ENCODE measurements at regions not wholly inside any gene's neighbourhood (a gene's known extent, or its start where the extent isn't known, plus 50 kb on each side); places are given as distances from the start of the nearest gene placed in this dataset.

DNA sequence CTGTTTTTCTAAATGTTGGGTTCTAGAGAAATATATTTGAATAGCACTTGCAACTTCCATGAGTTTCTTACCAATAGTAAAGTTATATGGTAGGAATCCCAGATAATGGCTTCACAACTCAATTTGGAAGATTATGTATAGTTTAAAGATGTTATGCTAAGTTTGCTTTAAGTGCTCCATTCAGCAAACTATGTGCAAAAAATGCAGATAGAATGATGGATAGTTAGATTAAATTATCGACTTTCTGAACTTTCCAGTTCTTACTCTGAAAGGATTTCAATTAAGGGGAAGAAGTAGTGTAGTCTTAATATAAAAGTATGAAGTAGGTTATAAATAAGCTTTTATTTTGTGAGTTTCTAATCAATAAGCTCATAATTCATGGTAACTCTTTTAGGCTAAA is 60.7 kb upstream of the NFKB1 start:
- no peak for DNase-seq (ENCODE audit: low spot score)

DNA sequence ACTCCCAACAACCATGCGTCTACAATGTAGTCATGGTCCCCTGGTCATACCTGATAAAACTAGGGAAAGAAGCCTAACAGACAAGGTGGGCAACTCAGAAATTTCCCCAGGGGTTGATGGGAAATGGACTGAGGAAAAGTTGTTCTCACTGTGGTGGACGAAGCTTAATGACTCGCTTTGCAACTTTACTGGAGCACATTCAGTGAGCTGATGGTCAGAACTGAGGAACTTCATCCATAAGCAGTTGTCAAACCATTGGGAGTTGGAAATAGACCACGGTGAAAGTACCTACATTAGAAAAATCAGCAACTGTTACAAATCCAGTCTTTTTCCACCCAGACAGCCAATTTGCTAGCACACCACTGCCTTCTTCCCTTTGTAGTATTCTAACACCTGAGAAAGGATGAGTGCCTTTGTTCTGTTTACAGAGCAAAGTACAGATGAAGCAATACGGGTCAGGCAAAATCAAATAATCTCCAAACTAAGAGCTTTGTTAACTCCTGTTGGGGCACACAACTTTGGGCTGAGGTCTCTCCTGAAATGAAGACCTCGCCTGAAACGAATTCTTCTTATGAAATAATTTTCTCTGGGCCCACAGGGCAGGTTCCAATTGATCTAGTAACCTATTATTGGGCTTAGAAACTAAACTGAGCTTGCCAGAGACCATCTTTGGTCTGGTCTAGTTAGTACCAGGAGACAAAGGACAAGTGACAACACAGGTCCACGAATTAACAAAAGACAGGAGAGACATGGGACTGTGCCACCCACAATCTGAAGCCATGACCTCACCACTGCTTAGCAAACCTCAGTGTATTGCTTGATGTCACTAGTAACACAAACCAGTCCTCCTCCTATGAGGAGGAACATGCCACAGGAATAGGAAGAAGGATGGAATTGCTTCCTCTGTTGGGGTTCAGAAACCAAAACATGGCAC is 58.9 kb upstream of the NFKB1 start:
- DNase-seq (ENCODE audit: low spot score), result peak; percentile 38

DNA sequence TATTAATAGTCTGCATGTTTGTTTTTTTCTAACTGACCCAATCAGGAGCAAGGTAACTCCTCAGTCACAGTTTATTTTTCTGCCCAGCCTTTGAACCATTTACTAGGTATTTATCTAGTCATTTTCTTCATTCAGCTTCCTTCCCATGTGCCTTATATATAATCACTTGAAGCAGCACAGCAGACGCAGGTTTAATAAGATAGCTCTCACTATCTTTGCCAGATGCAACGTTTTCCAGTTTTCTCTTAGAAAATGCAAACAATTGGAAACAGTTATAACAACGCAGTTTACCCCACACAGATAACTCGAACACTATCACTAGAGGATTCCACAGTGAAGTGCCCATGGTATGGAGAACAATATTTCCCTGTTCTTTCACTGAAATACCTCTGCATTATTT is 56.4 kb upstream of the NFKB1 start:
- DNase-seq (ENCODE audit: low spot score), result no peak

DNA sequence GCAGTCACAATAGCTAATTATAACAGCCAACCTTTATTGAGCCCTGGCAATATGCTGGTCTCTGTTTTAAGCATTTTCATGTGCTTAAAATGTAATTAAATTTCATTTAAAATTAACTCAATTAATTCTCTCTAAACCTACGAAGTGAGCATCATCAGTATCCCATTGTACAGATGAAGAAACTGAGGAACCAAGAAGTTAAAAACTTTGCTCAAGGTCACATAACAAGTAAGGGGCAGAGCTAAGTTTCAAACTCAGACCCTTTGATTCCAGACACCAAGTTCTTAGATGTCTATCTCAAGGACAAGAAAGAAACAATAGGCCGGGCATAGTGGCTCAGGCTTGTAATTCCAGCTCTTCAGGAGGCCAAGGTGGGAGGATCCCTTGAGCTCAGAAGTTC is 55.9 kb upstream of the NFKB1 start:
- no peak for DNase-seq (ENCODE audit: low spot score)

DNA sequence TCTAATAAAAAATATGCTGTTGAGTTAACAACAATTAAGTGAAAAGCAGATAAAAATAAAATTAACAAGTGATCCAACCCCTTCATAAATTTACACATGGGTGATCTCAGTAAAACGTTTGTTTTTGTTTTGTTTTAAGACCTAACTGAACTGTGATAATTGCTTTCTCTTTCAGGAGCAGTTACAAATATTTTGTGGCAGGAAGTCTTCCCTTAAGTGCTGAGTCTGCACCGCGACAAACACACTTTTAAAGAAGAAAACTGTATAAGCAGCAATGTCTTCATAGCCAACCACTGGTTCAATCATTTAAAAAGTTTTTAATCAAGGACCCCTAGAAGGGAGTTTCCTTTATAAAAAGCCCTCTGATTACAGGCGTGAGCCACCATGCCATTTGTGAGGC is 53.7 kb upstream of the NFKB1 start:
- DNase-seq (ENCODE audit: low spot score), result no peak

DNA sequence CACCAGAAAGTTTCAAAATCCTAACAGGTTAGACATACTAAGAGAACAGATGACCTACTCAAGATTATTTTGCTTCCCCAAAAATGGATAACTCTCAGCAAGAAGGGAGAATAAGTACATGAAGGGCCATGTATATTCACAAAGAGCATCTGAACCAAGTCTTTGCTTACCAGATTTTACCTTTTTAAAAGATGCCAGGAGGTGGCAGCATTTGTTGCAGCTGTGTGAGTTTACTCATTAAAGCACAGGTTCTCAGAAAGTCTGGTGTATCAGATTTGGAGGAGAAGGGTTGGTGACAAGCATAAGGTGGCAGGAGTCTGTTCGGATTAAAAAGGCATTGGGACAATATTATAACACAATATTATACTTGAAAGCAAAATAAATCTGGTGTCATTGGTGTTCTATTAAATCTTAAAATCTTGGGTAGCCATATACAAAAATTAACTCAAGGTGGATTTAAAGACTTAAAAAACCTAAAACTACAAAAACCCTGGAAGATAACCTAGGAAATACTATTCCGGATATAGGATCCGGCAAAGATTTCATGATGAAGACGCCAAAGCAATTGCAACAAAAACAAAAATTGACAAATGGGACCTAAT is 51.3 kb upstream of the NFKB1 start:
- peak; percentile 59 for DNase-seq (ENCODE audit: low spot score)

DNA sequence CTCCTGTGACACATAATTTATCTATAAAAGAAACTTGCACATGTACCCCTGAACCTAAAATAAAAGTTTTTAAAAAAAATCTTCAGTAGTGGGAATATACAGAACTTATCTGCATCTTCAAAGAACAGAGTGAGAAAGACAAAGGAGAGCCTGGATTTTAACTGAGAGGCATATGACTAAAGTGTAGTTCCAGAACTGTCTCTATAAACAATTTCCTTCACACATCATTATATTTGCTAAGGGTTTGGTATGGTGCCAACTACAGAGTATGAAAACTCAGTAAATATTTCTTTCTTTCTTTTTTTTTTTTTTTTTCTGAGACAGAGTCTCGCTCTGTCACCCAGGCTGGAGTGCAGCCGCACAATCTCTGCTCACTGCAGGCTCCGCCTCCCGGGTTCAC is 49.9 kb upstream of the NFKB1 start:
- no peak for DNase-seq (ENCODE audit: low spot score)

All from mucosa of gallbladder (tissue), 1 donor.